Testis (tissue), 2 donors: ENCODE measurements at regions not wholly inside any gene's neighbourhood (a gene's known extent, or its start where the extent isn't known, plus 50 kb on each side); places are given as distances from the start of the nearest gene placed in this dataset.
A peak's percentile ranks its signal among the peaks of the same experiment; 100 is the strongest.
"Not testable (repeated sequence)": the region's sequence is repeated elsewhere in the genome, so short reads cannot be mapped to it uniquely, and the experiment has no call there.

Experiments
- DNase-seq: peaks from one replicate; pipeline ENCODE4 v3.0.0-alpha.2; 2019
- H3K27ac ChIP-seq, 2 donors: fragments of 200-600 bp; sonication (generic); one replicate each; pipeline ENCODE4 v1.5.1; 2019
- H3K27me3 ChIP-seq: fragments of 200-600 bp; sonication (generic); one replicate; pipeline ENCODE4 v1.5.1; 2019
- H3K36me3 ChIP-seq: fragments of 200-600 bp; sonication (generic); one replicate; pipeline ENCODE4 v1.5.1; 2017; ENCODE audit warnings: low read depth; ENCODE audit errors: missing control alignments
- H3K4me1 ChIP-seq: fragments of 200-600 bp; sonication (generic); one replicate; pipeline ENCODE4 v1.5.1; 2019
- H3K4me3 ChIP-seq, 2 donors: fragments of 200-600 bp; sonication (generic); one replicate each; pipeline ENCODE4 v1.5.1; 2017 to 2019
- H3K9me3 ChIP-seq: fragments of 200-600 bp; sonication (generic); one replicate; pipeline ENCODE4 v1.5.1; 2017
- POLR2A ChIP-seq: fragments of 450-650 bp; IDR thresholded peaks from one replicate; pipeline ENCODE4 v1.6.1; 2017; ENCODE audit warnings: antibody characterized with exemption, mild to moderate bottlenecking, moderate library complexity
- WGBS, 2 donors: methylation state at CpG; one replicate each; pipeline ENCODE4 v1.1.5; 2018; 5-methylcytosine and 5-hydroxymethylcytosine counted together
- intact Hi-C: fragments of 100-400 bp; cut with DNase I; formaldehyde crosslinking; loops from one replicate; pipeline ENCODE4 v1.15.1; 2023; ENCODE audit warnings: low total_unique reads
- TF ChIP-seq, protein P1 (sequence below), 3 experiments: fragments of 450-650 bp in 2 of 3; fragments of 200-600 bp in 1 of 3; sonication (generic) in 1 of 3; IDR thresholded peaks; one replicate each; pipeline ENCODE4 v1.5.1; 2016 to 2019; ENCODE audit warnings: antibody characterized with exemption in 3 of 3, mild to moderate bottlenecking in 2 of 3, moderate library complexity in 1 of 3

DNA sequence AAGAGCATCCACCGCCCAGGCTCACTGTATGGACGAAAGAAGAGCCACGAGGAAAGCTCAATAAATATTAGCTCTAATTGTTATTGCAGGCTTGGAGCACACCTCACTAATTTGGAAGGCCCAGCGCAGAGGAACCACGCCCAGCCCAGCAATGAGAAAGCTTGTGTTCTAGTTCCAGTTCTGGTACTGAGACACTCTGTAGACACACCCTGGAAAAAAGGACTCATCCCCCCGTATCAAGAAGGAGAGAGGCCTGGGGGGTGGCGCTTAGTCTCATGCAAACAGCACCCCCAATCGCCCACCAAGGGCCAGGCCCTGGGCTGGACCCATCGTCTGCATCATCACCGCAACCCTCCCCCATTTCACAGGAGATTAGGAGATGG, 156.9 kb downstream of the BMP7 start:
- Histone ChIP-seq H3K4me1 (no peaks in the 10 kb centered on the region), H3K4me3 (peak overlapping the region in 1 of 2 donors; percentile 34), H3K36me3 (no peaks in the 10 kb centered on the region), H3K27ac (no peak overlapping the region), H3K27me3 (no peaks in the 10 kb centered on the region), H3K9me3 (no peaks in the 10 kb centered on the region)
- no peak for DNase-seq
- 60 to 63% methylated on average over 6 to 10 of the region's 10 CpGs for WGBS, 2 donors
- no peak for TF ChIP-seq POLR2A
- TF ChIP-seq, protein P1, sequence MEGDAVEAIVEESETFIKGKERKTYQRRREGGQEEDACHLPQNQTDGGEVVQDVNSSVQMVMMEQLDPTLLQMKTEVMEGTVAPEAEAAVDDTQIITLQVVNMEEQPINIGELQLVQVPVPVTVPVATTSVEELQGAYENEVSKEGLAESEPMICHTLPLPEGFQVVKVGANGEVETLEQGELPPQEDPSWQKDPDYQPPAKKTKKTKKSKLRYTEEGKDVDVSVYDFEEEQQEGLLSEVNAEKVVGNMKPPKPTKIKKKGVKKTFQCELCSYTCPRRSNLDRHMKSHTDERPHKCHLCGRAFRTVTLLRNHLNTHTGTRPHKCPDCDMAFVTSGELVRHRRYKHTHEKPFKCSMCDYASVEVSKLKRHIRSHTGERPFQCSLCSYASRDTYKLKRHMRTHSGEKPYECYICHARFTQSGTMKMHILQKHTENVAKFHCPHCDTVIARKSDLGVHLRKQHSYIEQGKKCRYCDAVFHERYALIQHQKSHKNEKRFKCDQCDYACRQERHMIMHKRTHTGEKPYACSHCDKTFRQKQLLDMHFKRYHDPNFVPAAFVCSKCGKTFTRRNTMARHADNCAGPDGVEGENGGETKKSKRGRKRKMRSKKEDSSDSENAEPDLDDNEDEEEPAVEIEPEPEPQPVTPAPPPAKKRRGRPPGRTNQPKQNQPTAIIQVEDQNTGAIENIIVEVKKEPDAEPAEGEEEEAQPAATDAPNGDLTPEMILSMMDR (IDR thresholded peaks at IDR 0.05) = no peak
- intact Hi-C loops = no loop called here

DNA sequence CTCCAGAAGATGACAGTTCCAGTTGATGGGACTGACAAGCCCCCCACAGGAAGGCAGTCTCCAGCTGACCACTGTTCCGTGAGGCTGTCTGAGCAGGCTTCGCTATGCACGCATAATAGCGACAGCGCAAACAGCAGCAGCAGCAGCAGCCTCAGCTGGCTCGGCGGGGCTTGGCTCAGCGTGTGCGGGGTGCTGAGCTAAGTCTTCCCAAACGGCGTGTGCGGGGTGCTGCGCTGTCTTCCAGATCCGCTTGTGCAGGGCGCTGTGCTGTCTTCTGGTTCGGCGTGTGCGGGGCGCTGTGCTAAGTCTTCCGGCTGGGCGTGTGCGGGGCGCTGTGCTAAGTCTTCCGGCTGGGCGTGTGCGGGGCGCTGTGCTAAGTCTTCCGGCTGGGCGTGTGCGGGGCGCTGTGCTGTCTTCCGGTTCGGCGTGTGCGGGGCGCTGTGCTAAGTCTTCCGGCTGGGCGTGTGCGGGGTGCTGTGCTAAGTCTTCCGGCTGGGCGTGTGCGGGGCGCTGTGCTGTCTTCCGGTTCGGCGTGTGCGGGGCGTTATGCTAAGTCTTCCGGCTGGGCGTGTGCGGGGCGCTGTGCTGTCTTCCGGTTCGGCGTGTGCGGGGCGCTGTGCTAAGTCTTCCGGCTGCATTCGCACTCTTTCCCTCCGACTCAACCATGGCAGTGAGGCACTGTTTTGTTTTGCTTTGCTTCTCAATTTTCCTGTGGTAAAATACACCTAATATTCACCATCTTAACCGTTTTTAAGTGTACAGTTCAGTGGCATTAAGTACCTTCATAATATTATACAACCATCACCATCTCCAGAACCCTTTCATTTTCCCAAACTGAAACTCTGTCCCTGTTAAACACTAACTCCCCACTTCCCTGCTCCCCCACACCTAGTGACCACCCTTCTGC, 156.1 kb downstream of the BMP7 start:
- H3K9me3 ChIP-seq, intact Hi-C loops, H3K27me3 ChIP-seq, H3K4me1 ChIP-seq, DNase-seq, H3K27ac ChIP-seq, H3K36me3 ChIP-seq: not testable (repeated sequence)
- peak overlapping the region in 1 of 2 donors; percentile 34 for H3K4me3 ChIP-seq
- WGBS, 2 donors = 49 to 81% methylated on average over 19 to 44 of the region's 61 CpGs

GRCh38 chr20:57111028-57111373, 155.4 kb downstream of the BMP7 start:
- Histone ChIP-seq H3K27ac (no peak overlapping the region), H3K36me3 (no peaks in the 10 kb centered on the region), H3K4me1 (no peaks in the 10 kb centered on the region), H3K4me3 (no peak overlapping the region), H3K27me3 (no peaks in the 10 kb centered on the region), H3K9me3 (no peaks in the 10 kb centered on the region)
- no peak for DNase-seq
- WGBS, 2 donors = 74 to 82% methylated on average over 3 of the region's 3 CpGs
- intact Hi-C loops = no loop called here
- TF ChIP-seq, protein P1 (IDR thresholded peaks at IDR 0.05) = no peak
- no peak for TF ChIP-seq POLR2A

DNA sequence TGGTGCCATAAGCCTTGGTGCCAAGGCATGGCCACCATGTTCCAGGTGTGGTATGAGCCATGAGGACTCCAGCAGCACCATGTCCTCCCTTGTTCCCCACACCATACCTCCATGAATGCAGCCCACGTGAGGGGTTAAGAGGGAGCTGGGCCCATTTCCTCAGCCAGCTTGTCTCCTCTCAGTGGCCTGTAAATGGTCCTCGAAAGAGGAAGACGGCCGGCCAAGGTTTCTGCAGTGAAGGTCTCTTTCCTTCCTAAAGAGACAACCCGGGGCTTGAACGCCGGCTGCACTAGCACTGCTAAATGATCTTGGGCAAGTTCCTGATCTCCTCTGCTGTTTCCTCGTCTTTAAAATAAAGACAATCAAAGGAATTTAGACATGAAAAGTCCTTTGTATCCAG, 154.0 kb downstream of the BMP7 start:
- Histone ChIP-seq H3K4me1 (no peaks in the 10 kb centered on the region), H3K27me3 (no peaks in the 10 kb centered on the region), H3K27ac (no peak overlapping the region), H3K4me3 (no peak overlapping the region), H3K36me3 (no peaks in the 10 kb centered on the region), H3K9me3 (no peaks in the 10 kb centered on the region)
- DNase-seq = no peak
- intact Hi-C loops = no loop called here
- TF ChIP-seq, protein P1 (IDR thresholded peaks at IDR 0.05) = no peak
- no peak for TF ChIP-seq POLR2A
- 93 to 95% methylated on average over 8 of the region's 8 CpGs for WGBS, 2 donors

- Histone ChIP-seq H3K27ac (no peak overlapping the region), H3K9me3 (no peaks in the 10 kb centered on the region), H3K4me1 (no peaks in the 10 kb centered on the region), H3K36me3 (no peaks in the 10 kb centered on the region), H3K27me3 (no peaks in the 10 kb centered on the region), H3K4me3 (no peak overlapping the region)
- TF ChIP-seq, protein P1 (IDR thresholded peaks at IDR 0.05) = no peak
- no peak for TF ChIP-seq POLR2A
- no peak for DNase-seq
- intact Hi-C loops = no loop called here
- WGBS, 2 donors = 56 to 76% methylated on average over 7 of the region's 8 CpGs
Observed at GRCh38 chr20:57114290-57115005, 152.0 kb downstream of the BMP7 start.
